DOHH2 (cell line): ENCODE measurements at regions not wholly inside any gene's neighbourhood (a gene's known extent, or its start where the extent isn't known, plus 50 kb on each side); places are given as distances from the start of the nearest gene placed in this dataset.

Source experiments
- H3F3A ChIP-seq: fragments of 200-600 bp; sonication (generic), shearing (Covaris generic); 2 replicates; pipeline ENCODE4 v1.6.0; 2016; ENCODE audit warnings: antibody characterized with exemption, mild to moderate bottlenecking; ENCODE audit not compliant: control insufficient read depth, insufficient read depth
- H3K27ac ChIP-seq: fragments of 200-600 bp; sonication (generic); 2 replicates; pipeline ENCODE4 v1.5.1; 2014; ENCODE audit warnings: low read depth, mild to moderate bottlenecking, low read length, moderate library complexity
- H3K27me3 ChIP-seq: fragments of 200-600 bp; sonication (generic); 2 replicates; pipeline ENCODE4 v1.6.1; 2014; ENCODE audit warnings: mild to moderate bottlenecking, low read length, mixed read lengths; ENCODE audit not compliant: control insufficient read depth
- H3K36me3 ChIP-seq: fragments of 200-600 bp; sonication (generic); 2 replicates; pipeline ENCODE4 v1.6.1; 2014; ENCODE audit warnings: mild to moderate bottlenecking, low read length, moderate library complexity, mixed read lengths; ENCODE audit not compliant: control insufficient read depth
- H3K4me1 ChIP-seq: fragments of 200-600 bp; sonication (generic); 2 replicates; pipeline ENCODE4 v1.6.1; 2014; ENCODE audit warnings: mild to moderate bottlenecking, low read length, mixed read lengths; ENCODE audit not compliant: control insufficient read depth
- H3K4me2 ChIP-seq: fragments of 200-600 bp; sonication (generic); 2 replicates; pipeline ENCODE4 v1.6.0; 2014; ENCODE audit warnings: mild to moderate bottlenecking, low read length, moderate library complexity
- H3K4me3 ChIP-seq: fragments of 200-600 bp; sonication (generic); 2 replicates; pipeline ENCODE4 v1.5.1; 2014; ENCODE audit warnings: mild to moderate bottlenecking, low read length, mixed read lengths
- H3K79me2 ChIP-seq: fragments of 200-600 bp; sonication (generic); 2 replicates; pipeline ENCODE4 v1.6.1; 2014; ENCODE audit warnings: mild to moderate bottlenecking, low read length, mixed read lengths; ENCODE audit not compliant: control insufficient read depth
- H3K9me2 ChIP-seq: fragments of 200-600 bp; sonication (generic); replicated peaks from 2 replicates; pipeline ENCODE4 v1.6.1; 2014; ENCODE audit warnings: mild to moderate bottlenecking, low read length, mixed read lengths; ENCODE audit not compliant: control insufficient read depth
- H3K9me3 ChIP-seq: fragments of 200-600 bp; sonication (generic); 2 replicates; pipeline ENCODE4 v1.6.1; 2014; ENCODE audit warnings: antibody characterized with exemption, low read length, mixed read lengths; ENCODE audit not compliant: control insufficient read depth, insufficient read depth
- H4K20me1 ChIP-seq: fragments of 200-600 bp; sonication (generic); 2 replicates; pipeline ENCODE4 v1.6.0; 2014; ENCODE audit warnings: low read depth, mild to moderate bottlenecking, antibody characterized with exemption, low read length, moderate library complexity; ENCODE audit not compliant: control insufficient read depth, insufficient read depth
- CTCF ChIP-seq: fragments of 200-600 bp; sonication (generic); IDR thresholded peaks from one replicate; pipeline ENCODE4 v1.5.1; 2014; ENCODE audit warnings: antibody characterized with exemption, mild to moderate bottlenecking, low read depth, low read length; ENCODE audit not compliant: poor library complexity, severe bottlenecking
- EZH2phosphoT487 ChIP-seq: fragments of 200-600 bp; sonication (generic); IDR thresholded peaks from 2 replicates; pipeline ENCODE4 v1.6.1; 2017; ENCODE audit warnings: borderline replicate concordance, mild to moderate bottlenecking, antibody characterized with exemption, low read length, moderate library complexity, mixed read lengths

- Histone ChIP-seq H3K4me1 (no peaks in the 10 kb centered on the region), H3K4me2 (no peak overlapping the region), H3K9me3 (peaks cover under 1% of the 10 kb centered on the region; the same call in 1 of the 2 replicates), H3K4me3 (no peak overlapping the region), H3K9me2 (no peaks in the 10 kb centered on the region), H4K20me1 (no peaks in the 10 kb centered on the region), H3F3A (no peaks in the 10 kb centered on the region), H3K36me3 (no peaks in the 10 kb centered on the region), H3K27me3 (no peaks in the 10 kb centered on the region), H3K79me2 (no peaks in the 10 kb centered on the region), H3K27ac (no peak overlapping the region)
- TF ChIP-seq CTCF = no peak
- no peak for TF ChIP-seq EZH2phosphoT487
Observed at GRCh38 chr2:41488888-41489287, 558.9 kb upstream of the PKDCC start.

GRCh38 chr2:41489638-41490037 lies 558.2 kb upstream of the PKDCC start:
- Histone ChIP-seq H3K4me2 (no peak overlapping the region), H3K36me3 (no peaks in the 10 kb centered on the region), H3K79me2 (no peaks in the 10 kb centered on the region)

GRCh38 chr2:41495050-41495449 lies 552.8 kb upstream of the PKDCC start:
- Histone ChIP-seq H3K36me3 (no peaks in the 10 kb centered on the region), H3K9me2 (no peaks in the 10 kb centered on the region), H3F3A (no peaks in the 10 kb centered on the region), H3K27ac (no peak overlapping the region), H3K9me3 (peaks cover 30% of the 10 kb centered on the region), H3K79me2 (no peaks in the 10 kb centered on the region), H3K27me3 (no peaks in the 10 kb centered on the region), H4K20me1 (no peaks in the 10 kb centered on the region), H3K4me2 (no peak overlapping the region), H3K4me3 (no peak overlapping the region), H3K4me1 (no peaks in the 10 kb centered on the region)
- TF ChIP-seq EZH2phosphoT487 = no peak
- TF ChIP-seq CTCF = no peak

More at GRCh38 chr2:41489638-41490037, 558.2 kb upstream of the PKDCC start:
- no peak overlapping the region for H3K27ac ChIP-seq
- no peaks in the 10 kb centered on the region for H4K20me1 ChIP-seq
- TF ChIP-seq CTCF (no peak), EZH2phosphoT487 (no peak)
- no peaks in the 10 kb centered on the region for H3K27me3 ChIP-seq
- H3K9me2 ChIP-seq = no peaks in the 10 kb centered on the region
- H3K4me1 ChIP-seq = no peaks in the 10 kb centered on the region
- H3K4me3 ChIP-seq = no peak overlapping the region
- H3F3A ChIP-seq = no peaks in the 10 kb centered on the region
- peaks cover 8% of the 10 kb centered on the region; the same call in 1 of the 2 replicates for H3K9me3 ChIP-seq

- H3K4me2 ChIP-seq = no peak overlapping the region
- H3K79me2 ChIP-seq = no peaks in the 10 kb centered on the region
- no peaks in the 10 kb centered on the region for H3K9me2 ChIP-seq
- no peak overlapping the region for H3K27ac ChIP-seq
- H3K4me1 ChIP-seq = no peaks in the 10 kb centered on the region
- H3F3A ChIP-seq = no peaks in the 10 kb centered on the region
- TF ChIP-seq EZH2phosphoT487 = no peak
- TF ChIP-seq CTCF = peak; percentile 60
- H3K27me3 ChIP-seq = no peaks in the 10 kb centered on the region
- no peaks in the 10 kb centered on the region for H3K36me3 ChIP-seq
- no peaks in the 10 kb centered on the region for H4K20me1 ChIP-seq
- H3K4me3 ChIP-seq = no peak overlapping the region
- H3K9me3 ChIP-seq = peaks cover 40% of the 10 kb centered on the region
Observed at GRCh38 chr2:41496908-41497307, 550.9 kb upstream of the PKDCC start.
